Hepatocyte (in vitro differentiated cells): ENCODE measurements at regions not wholly inside any gene's neighbourhood (a gene's known extent, or its start where the extent isn't known, plus 50 kb on each side); places are given as distances from the start of the nearest gene placed in this dataset.

Experiments used
- DNase-seq: peaks from one replicate; pipeline ENCODE4 v3.0.0-alpha.2; 2016; ENCODE audit warnings: low spot score
- H2AFZ ChIP-seq: fragments of 200-600 bp; sonication (generic); 2 replicates; pipeline ENCODE4 v1.6.0; 2016; ENCODE audit warnings: antibody characterized with exemption, mild to moderate bottlenecking
- H3K27ac ChIP-seq: fragments of 200-600 bp; sonication (generic); 2 replicates; pipeline ENCODE4 v1.5.1; 2016; ENCODE audit warnings: mild to moderate bottlenecking
- H3K27me3 ChIP-seq: fragments of 200-600 bp; sonication (generic); 2 replicates; pipeline ENCODE4 v1.6.1; 2016
- H3K36me3 ChIP-seq: fragments of 200-600 bp; sonication (generic); replicated peaks from 2 replicates; pipeline ENCODE4 v1.5.1; 2016; ENCODE audit warnings: low read depth; ENCODE audit not compliant: insufficient read depth
- H3K4me1 ChIP-seq: fragments of 200-600 bp; sonication (generic); 2 replicates; pipeline ENCODE4 v1.5.1; 2016; ENCODE audit warnings: mild to moderate bottlenecking, moderate library complexity; ENCODE audit not compliant: insufficient read depth
- H3K4me2 ChIP-seq: fragments of 200-600 bp; sonication (generic); 2 replicates; pipeline ENCODE4 v1.6.0; 2016
- H3K4me3 ChIP-seq: fragments of 200-600 bp; sonication (generic); 2 replicates; pipeline ENCODE4 v1.5.1; 2016; ENCODE audit warnings: mild to moderate bottlenecking
- H3K79me2 ChIP-seq: fragments of 200-600 bp; sonication (generic); 2 replicates; pipeline ENCODE4 v1.6.0; 2017; ENCODE audit warnings: mild to moderate bottlenecking
- H3K9me2 ChIP-seq: fragments of 200-600 bp; sonication (generic); replicated peaks from 2 replicates; pipeline ENCODE4 v1.6.0; 2017; ENCODE audit warnings: mild to moderate bottlenecking; ENCODE audit not compliant: insufficient read depth
- H3K9me3 ChIP-seq: fragments of 200-600 bp; sonication (generic); 2 replicates; pipeline ENCODE4 v1.5.1; 2016; ENCODE audit warnings: low read depth, mild to moderate bottlenecking
- H4K20me1 ChIP-seq: fragments of 200-600 bp; sonication (generic); 2 replicates; pipeline ENCODE4 v1.6.0; 2016; ENCODE audit warnings: mild to moderate bottlenecking; ENCODE audit not compliant: insufficient read depth, poor library complexity, severe bottlenecking
- EZH2 ChIP-seq: fragments of 200-600 bp; sonication (generic); IDR thresholded peaks from 2 replicates; pipeline ENCODE4 v1.6.1; 2016; ENCODE audit warnings: antibody characterized with exemption, mild to moderate bottlenecking, borderline replicate concordance
- EZH2phosphoT487 ChIP-seq: fragments of 200-600 bp; sonication (generic); IDR thresholded peaks from one replicate; pipeline ENCODE4 v1.6.1; 2018; ENCODE audit warnings: antibody characterized with exemption, mild to moderate bottlenecking, low read depth, moderate library complexity; ENCODE audit not compliant: unreplicated experiment, severe bottlenecking
- WGBS: methylation state at CpG from one replicate; pipeline ENCODE4 v1.1.6; 2016; ENCODE audit warnings: low lambda C conversion rate; ENCODE audit errors: missing lambda C conversion rate; 5-methylcytosine and 5-hydroxymethylcytosine counted together
- TF ChIP-seq, protein P1 (sequence below): fragments of 200-600 bp; sonication (generic); IDR thresholded peaks from 2 replicates; pipeline ENCODE4 v1.5.1; 2016; ENCODE audit warnings: antibody characterized with exemption, mild to moderate bottlenecking; ENCODE audit not compliant: poor library complexity

GRCh38 chr10:58952162-58952601, 224.3 kb upstream of the PHYHIPL start:
- WGBS, result 58% methylated on average over 5 of the region's 5 CpGs
- no peaks in the 10 kb centered on the region for H3K9me3 ChIP-seq
- H3K79me2 ChIP-seq, result no peaks in the 10 kb centered on the region
- TF ChIP-seq EZH2 (no peak), EZH2phosphoT487 (no peak)
- TF ChIP-seq, protein P1, sequence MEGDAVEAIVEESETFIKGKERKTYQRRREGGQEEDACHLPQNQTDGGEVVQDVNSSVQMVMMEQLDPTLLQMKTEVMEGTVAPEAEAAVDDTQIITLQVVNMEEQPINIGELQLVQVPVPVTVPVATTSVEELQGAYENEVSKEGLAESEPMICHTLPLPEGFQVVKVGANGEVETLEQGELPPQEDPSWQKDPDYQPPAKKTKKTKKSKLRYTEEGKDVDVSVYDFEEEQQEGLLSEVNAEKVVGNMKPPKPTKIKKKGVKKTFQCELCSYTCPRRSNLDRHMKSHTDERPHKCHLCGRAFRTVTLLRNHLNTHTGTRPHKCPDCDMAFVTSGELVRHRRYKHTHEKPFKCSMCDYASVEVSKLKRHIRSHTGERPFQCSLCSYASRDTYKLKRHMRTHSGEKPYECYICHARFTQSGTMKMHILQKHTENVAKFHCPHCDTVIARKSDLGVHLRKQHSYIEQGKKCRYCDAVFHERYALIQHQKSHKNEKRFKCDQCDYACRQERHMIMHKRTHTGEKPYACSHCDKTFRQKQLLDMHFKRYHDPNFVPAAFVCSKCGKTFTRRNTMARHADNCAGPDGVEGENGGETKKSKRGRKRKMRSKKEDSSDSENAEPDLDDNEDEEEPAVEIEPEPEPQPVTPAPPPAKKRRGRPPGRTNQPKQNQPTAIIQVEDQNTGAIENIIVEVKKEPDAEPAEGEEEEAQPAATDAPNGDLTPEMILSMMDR, result no peak
- no peaks in the 10 kb centered on the region for H4K20me1 ChIP-seq
- no peaks in the 10 kb centered on the region for H3K9me2 ChIP-seq
- no peaks in the 10 kb centered on the region for H3K27me3 ChIP-seq
- DNase-seq, result peak; percentile 14
- H3K27ac ChIP-seq, result peak overlapping the region; percentile 75
- H3K36me3 ChIP-seq, result no peaks in the 10 kb centered on the region
- H3K4me2 ChIP-seq, result no peak overlapping the region
- no peak overlapping the region for H3K4me3 ChIP-seq
- no peak overlapping the region for H2AFZ ChIP-seq
- peaks cover 4% of the 10 kb centered on the region for H3K4me1 ChIP-seq

DNA sequence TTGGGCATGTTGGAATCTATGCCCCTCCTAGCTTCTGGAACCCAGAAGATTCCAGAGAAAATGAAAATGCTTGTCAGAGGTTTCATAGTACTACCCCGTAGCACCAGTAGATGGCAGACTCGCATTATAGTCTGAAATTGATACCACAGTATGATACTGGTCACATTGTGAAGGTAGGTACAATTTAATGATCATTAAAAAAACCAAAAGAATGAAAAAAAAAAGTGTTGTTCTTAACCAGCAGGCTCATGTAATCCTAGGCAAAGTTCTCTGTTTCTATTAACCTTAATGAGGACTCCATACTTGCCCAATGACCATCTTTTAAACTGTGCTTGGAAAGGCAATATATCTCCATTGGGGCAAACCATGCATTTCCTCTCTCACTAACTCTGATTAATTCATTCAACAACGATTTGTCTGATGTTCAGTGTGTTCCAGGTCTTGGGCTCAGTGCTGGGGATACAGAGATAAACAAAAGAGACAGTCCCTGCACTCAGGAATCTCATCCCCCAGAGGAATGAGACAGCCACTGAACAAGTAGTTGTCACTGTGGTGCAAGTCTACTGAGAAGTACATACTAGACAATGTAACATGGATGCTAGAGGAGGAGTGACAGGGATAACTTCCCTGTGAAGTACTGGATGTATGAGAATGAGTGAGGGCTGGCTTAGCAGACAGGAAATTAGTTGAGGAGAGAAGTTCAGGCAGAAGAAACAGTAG, 223.5 kb upstream of the PHYHIPL start:
- TF ChIP-seq EZH2phosphoT487, result no peak
- TF ChIP-seq, protein P1, result peak; percentile 80
- no peak overlapping the region for H2AFZ ChIP-seq
- no peaks in the 10 kb centered on the region for H4K20me1 ChIP-seq
- peak overlapping the region; percentile 75 for H3K27ac ChIP-seq
- no peak overlapping the region for H3K4me2 ChIP-seq
- 10% methylated on average over 3 of the region's 3 CpGs for WGBS
- no peak overlapping the region for H3K4me3 ChIP-seq
- H3K4me1 ChIP-seq, result peaks cover 4% of the 10 kb centered on the region
- no peaks in the 10 kb centered on the region for H3K9me2 ChIP-seq
- no peaks in the 10 kb centered on the region for H3K79me2 ChIP-seq
- no peaks in the 10 kb centered on the region for H3K9me3 ChIP-seq
- peak; percentile 67 for DNase-seq
- H3K27me3 ChIP-seq, result no peaks in the 10 kb centered on the region
- H3K36me3 ChIP-seq, result no peaks in the 10 kb centered on the region

- H2AFZ ChIP-seq, result no peak overlapping the region
- no peaks in the 10 kb centered on the region for H3K27me3 ChIP-seq
- H3K36me3 ChIP-seq, result no peaks in the 10 kb centered on the region
- no peaks in the 10 kb centered on the region for H4K20me1 ChIP-seq
- H3K4me1 ChIP-seq, result peaks cover 4% of the 10 kb centered on the region
- no peak overlapping the region for H3K27ac ChIP-seq
- H3K4me3 ChIP-seq, result no peak overlapping the region
- H3K9me2 ChIP-seq, result no peaks in the 10 kb centered on the region
- no peaks in the 10 kb centered on the region for H3K9me3 ChIP-seq
- WGBS, result 84% methylated on average over 2 of the region's 2 CpGs
- H3K79me2 ChIP-seq, result no peaks in the 10 kb centered on the region
- TF ChIP-seq EZH2 (no peak), EZH2phosphoT487 (no peak)
- TF ChIP-seq, protein P1, result no peak
- no peak overlapping the region for H3K4me2 ChIP-seq
- DNase-seq, result no peak
These were observed 222.3 kb upstream of the PHYHIPL start for GRCh38 chr10:58954178-58954577.
